ENCODE measurements at regions not wholly inside any gene's neighbourhood (a gene's known extent, or its start where the extent isn't known, plus 50 kb on each side); places are given as distances from the start of the nearest gene placed in this dataset.

DNA sequence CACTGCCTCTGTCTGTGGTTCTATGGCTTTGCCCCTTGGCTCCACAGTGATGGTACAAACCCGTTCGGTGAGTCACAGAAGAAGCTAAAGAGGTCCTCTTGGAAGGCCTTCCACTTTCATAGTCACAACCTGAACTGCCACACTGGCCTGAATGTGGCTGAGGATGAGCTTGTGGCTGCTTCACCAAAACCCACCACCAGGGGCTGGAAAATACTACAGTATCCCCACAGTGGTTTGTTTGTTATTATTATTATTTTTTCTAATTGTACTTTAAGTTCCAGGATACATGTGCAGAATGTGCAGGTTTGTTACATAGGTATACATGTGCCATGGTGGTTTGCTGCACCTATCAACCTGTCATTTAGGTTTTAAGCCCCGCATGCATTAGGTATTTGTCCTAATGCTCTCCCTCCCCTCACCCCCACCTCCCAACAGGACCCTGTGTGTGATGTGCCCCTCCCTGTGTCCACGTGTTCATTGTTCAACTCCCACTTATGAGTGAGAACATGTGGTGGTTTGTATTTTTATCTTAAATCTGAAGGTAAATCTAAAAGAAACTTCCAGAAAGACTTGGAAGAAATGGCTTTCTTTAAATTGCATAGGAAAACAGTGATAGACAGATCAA is 160.8 kb upstream of the NPSR1 start:
- in situ Hi-C loops (cut with MboI): no loop called here
- ATAC-seq: no peak
- intact Hi-C loops (cut with micrococcal nuclease): no loop called here
- Histone ChIP-seq H3K79me2 (ENCODE audit: control insufficient read depth, insufficient read depth, low read length) (no peaks in the 10 kb centered on the region), H3K4me2 (ENCODE audit: insufficient read depth, low read length) (no peak overlapping the region), H3K4me3 (no peak overlapping the region), H3K9me1 (ENCODE audit: control insufficient read depth, insufficient read depth, low read length) (no peaks in the 10 kb centered on the region), H3K9me3 (replicated peaks; ENCODE audit: control insufficient read depth, insufficient read depth, low read depth, low read length) (peaks cover 1% of the 10 kb centered on the region; the same call in 1 of the 2 replicates), H3K9ac (ENCODE audit: insufficient read depth in 1 of 2, low read depth in 2 of 2, low read length in 2 of 2) (no peak overlapping the region), H3K27me3 (ENCODE audit: control insufficient read depth in 2 of 2, insufficient read depth in 2 of 2, low read length in 2 of 2) (no peaks in the 10 kb centered on the region), H3K4me1 (replicated peaks in 1 of 2; ENCODE audit: control insufficient read depth in 2 of 2, insufficient read depth in 2 of 2, low read length in 2 of 2) (no peaks in the 10 kb centered on the region), H4K20me1 (replicated peaks; ENCODE audit: control insufficient read depth, insufficient read depth, low read length) (no peaks in the 10 kb centered on the region), H3K36me3 (ENCODE audit: control insufficient read depth, insufficient read depth, low read length) (no peaks in the 10 kb centered on the region), H2AFZ (ENCODE audit: low read depth, low read length) (no peak overlapping the region), H3K27ac (ENCODE audit: extremely low read depth, low read depth, low read length) (no peak overlapping the region)
- no TSS peak for BruUV-seq (replicated peaks)
- ChIA-PET POLR2A (no interaction called here), CTCF (ENCODE audit: low intra/inter-chr PET ratio) (no interaction called here)
- 6% methylated on average over 4 of the region's 4 CpGs for WGBS (ENCODE audit: insufficient coverage, low coverage, missing lambda C conversion rate)
- DNase-seq (ENCODE audit: extremely low read depth in 1 of 4, low spot score in 3 of 4): peak in 2 of 4 experiments; percentile 15 to 16
- FAIRE-seq: no peak
- TF ChIP-seq TAF7 (tag; IDR thresholded peaks at IDR 0.05) (no peak), ZNF212 (CRISPR knock-in tag; IDR thresholded peaks at IDR 0.05) (no peak), ZNF589 (CRISPR knock-in tag; IDR thresholded peaks at IDR 0.05; ENCODE audit: low read depth) (no peak), ZNF174 (CRISPR knock-in tag; IDR thresholded peaks at IDR 0.05) (no peak), LCOR (CRISPR knock-in tag; IDR thresholded peaks at IDR 0.05) (no peak), EZH2 (IDR thresholded peaks at IDR 0.05; ENCODE audit: borderline replicate concordance, low read depth, low read length) (no peak), HNRNPH1 (optimal IDR thresholded peaks at IDR 0.05; ENCODE audit: low read depth, low read length) (no peak), HDAC8 (tag; IDR thresholded peaks at IDR 0.05) (no peak), TCFL5 (CRISPR knock-in tag; conservative IDR thresholded peaks at IDR 0.05) (no peak), CCNT2 (IDR thresholded peaks at IDR 0.05; ENCODE audit: borderline replicate concordance, extremely low read depth, insufficient read length, low read depth, low read length) (no peak), ZNF232 (CRISPR knock-in tag; IDR thresholded peaks at IDR 0.05) (no peak), ESRRA (IDR thresholded peaks at IDR 0.05; ENCODE audit: borderline replicate concordance, low read depth) (no peak), SAFB2 (IDR thresholded peaks at IDR 0.05; ENCODE audit: borderline replicate concordance, low read depth, low read length, severe bottlenecking) (no peak), TEAD2 (tag; IDR thresholded peaks at IDR 0.05) (no peak), HOXB6 (CRISPR knock-in tag; IDR thresholded peaks at IDR 0.05; ENCODE audit: borderline replicate concordance) (no peak)
- TF ChIP-seq, protein P1, sequence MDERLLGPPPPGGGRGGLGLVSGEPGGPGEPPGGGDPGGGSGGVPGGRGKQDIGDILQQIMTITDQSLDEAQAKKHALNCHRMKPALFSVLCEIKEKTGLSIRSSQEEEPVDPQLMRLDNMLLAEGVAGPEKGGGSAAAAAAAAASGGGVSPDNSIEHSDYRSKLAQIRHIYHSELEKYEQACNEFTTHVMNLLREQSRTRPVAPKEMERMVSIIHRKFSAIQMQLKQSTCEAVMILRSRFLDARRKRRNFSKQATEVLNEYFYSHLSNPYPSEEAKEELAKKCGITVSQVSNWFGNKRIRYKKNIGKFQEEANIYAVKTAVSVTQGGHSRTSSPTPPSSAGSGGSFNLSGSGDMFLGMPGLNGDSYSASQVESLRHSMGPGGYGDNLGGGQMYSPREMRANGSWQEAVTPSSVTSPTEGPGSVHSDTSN (CRISPR knock-in tag; IDR thresholded peaks at IDR 0.05; ENCODE audit: low read depth): no peak
- TF ChIP-seq, protein P1 (tag; conservative IDR thresholded peaks at IDR 0.05; ENCODE audit: low read depth): no peak
- TF ChIP-seq, protein P2, sequence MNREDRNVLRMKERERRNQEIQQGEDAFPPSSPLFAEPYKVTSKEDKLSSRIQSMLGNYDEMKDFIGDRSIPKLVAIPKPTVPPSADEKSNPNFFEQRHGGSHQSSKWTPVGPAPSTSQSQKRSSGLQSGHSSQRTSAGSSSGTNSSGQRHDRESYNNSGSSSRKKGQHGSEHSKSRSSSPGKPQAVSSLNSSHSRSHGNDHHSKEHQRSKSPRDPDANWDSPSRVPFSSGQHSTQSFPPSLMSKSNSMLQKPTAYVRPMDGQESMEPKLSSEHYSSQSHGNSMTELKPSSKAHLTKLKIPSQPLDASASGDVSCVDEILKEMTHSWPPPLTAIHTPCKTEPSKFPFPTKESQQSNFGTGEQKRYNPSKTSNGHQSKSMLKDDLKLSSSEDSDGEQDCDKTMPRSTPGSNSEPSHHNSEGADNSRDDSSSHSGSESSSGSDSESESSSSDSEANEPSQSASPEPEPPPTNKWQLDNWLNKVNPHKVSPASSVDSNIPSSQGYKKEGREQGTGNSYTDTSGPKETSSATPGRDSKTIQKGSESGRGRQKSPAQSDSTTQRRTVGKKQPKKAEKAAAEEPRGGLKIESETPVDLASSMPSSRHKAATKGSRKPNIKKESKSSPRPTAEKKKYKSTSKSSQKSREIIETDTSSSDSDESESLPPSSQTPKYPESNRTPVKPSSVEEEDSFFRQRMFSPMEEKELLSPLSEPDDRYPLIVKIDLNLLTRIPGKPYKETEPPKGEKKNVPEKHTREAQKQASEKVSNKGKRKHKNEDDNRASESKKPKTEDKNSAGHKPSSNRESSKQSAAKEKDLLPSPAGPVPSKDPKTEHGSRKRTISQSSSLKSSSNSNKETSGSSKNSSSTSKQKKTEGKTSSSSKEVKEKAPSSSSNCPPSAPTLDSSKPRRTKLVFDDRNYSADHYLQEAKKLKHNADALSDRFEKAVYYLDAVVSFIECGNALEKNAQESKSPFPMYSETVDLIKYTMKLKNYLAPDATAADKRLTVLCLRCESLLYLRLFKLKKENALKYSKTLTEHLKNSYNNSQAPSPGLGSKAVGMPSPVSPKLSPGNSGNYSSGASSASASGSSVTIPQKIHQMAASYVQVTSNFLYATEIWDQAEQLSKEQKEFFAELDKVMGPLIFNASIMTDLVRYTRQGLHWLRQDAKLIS (CRISPR knock-in tag; IDR thresholded peaks at IDR 0.05): no peak
